A172 (cell line): ENCODE measurements at regions not wholly inside any gene's neighbourhood (a gene's known extent, or its start where the extent isn't known, plus 50 kb on each side); places are given as distances from the start of the nearest gene placed in this dataset.
"Not testable (repeated sequence)": the region's sequence is repeated elsewhere in the genome, so short reads cannot be mapped to it uniquely, and the experiment has no call there.

Experiments
- DNase-seq: peaks from one replicate; pipeline ENCODE4 v3.0.0-alpha.2; 2015; ENCODE audit warnings: low spot score

GRCh38 chr12:19666070-19666469 is 226.8 kb downstream of the AEBP2 start:
- DNase-seq, result no peak

DNA sequence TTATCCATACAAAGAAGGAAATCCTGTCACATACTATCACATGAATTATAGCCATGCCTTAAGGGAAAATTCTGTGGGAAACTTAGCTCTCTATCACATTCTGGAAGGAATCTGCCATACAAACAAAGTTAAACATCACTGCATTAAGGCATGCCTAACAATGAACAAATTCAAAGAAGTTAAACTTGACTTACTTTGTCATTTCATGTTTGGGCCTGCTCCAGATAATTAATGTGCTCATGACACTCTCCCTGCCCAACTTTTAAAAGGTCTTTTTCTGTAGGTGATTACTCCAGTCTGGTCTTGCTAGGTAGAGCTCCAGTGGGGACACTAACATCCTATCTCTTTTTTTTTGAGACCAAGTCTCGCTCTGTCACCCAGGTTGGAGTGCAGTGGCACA is 230.5 kb downstream of the AEBP2 start:
- DNase-seq, result no peak

DNA sequence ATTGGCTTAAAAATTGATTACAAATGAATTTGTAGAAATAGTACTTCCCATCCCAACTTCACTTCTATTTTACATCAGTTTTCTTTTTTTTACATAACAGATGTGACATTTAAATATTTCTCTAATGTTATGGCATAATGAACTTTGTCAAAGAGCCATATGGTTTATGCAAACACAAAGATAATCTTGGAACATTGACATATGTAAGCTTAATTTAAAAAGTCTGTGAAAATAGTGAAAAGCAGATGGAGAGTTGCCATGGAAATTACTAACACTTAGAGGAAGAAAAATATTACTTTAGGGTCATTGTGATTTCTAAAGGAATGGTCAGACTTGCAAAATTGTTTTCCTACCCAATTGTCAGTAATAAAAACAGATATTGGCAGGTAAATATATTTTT is 232.4 kb downstream of the AEBP2 start:
- no peak for DNase-seq

- no peak for DNase-seq
Measured at GRCh38 chr12:19674437-19674836, 235.1 kb downstream of the AEBP2 start.

DNA sequence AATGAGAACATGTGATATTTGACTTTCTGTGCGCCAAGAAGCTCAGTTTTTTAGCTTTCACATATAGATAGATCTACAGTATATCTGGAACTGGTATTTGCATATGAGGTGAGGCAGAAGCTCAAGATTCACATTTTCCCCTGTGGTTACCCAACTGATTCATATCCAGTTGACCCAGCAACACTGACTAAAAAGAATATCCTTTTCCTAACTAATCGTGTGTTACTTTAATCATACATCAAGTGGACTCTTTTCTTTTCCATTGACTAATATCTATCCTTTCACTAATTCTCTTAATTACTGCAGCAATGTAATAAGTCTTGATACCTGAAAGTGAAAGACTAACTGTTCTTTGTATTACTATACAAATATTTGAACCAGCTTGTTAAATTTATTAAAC is 236.1 kb downstream of the AEBP2 start:
- DNase-seq, result no peak

GRCh38 chr12:19678501-19678900 is 239.2 kb downstream of the AEBP2 start:
- not testable (repeated sequence) for DNase-seq

GRCh38 chr12:19681007-19681406 is 241.7 kb downstream of the AEBP2 start:
- no peak for DNase-seq

DNA sequence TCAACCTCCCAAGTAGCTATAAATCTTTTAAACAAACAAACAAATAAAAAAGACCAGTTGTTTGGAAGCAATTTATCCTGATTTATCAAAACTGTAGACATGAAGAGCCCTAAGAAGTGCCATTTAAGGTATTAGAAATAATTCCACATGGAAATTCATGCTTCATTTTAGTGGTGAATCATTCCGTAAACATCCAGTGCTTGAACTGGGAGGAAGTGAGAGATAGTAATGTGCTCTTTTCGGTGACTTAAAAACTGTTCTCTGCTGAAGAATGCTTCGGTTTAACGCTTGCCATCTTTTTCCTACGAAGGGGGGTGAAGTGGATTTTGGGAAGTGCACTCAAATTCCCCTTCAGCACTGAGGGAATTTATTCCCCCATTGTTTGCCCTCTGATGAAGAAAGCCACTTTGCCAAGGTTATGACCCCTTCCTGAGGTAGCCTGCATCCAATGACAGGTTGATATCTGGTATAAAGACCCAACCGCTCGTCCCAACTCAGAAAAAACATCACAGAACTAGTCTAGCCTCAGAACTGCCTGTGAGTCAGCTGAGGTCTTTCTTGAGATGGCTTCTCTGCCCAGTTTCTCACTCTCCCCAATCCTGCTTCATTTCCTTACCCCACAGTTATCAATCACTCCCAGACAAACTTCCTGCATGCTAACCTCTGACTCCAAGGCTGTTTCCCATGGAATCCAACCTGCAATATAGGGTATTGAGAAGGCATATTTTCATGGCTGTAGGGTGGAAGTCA is 244.1 kb downstream of the AEBP2 start:
- DNase-seq, result peak; percentile 72

DNA sequence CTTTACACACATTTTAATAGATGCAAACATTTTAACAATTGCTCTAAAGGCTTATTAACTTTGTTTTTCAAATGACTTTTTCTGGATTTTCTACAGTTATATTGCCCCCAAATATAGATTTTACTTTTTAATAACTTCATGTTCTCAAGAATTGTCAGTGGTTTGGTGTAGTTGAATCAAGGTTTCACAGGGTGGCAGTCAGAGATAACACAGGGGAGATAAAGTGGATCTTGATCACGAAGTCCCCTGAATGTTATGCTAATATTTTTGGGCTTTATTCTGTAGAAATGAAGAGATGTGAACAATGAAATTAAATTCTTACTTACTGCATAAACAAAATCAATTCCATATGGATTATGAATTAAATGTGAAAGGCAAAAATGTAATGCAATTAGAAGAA is 248.1 kb downstream of the AEBP2 start:
- DNase-seq, result no peak

DNA sequence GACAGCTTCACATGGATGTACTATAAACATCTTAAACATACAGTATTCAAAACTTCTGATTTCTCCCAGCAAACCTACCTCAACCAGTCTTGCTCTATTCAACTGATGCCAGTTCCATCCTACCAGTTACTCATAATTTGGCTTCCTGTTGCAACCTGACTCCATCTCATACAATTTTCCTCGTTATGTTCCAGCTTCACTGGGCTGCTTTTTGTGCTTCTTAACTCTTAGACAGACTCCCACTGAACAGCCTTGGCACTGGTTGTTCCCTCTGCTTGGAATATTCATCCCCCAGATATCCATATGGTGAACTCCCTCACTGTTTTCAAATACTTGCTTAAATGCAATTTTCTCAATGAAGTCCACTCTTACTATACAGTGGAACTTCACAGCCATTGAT is 249.2 kb downstream of the AEBP2 start:
- no peak for DNase-seq

DNA sequence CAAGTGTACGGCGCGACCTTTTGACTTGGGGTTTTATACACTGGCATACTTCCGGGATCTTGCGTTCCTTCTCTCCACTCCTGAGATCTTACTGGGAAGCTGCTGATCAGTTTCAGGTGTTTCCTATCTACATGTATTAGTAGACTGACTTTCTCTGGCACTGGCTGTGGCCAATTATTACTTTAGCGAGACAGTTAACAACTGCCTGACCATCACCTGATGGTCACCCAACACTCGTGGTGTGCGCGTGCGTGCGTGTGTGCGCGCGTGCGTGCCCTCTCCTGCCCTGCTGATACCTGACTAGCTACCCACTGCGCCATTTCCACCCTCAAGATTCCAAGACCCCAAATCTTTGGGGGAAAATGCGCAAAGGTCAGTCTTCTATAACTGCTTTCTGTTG is 249.9 kb downstream of the AEBP2 start:
- DNase-seq, result no peak

DNA sequence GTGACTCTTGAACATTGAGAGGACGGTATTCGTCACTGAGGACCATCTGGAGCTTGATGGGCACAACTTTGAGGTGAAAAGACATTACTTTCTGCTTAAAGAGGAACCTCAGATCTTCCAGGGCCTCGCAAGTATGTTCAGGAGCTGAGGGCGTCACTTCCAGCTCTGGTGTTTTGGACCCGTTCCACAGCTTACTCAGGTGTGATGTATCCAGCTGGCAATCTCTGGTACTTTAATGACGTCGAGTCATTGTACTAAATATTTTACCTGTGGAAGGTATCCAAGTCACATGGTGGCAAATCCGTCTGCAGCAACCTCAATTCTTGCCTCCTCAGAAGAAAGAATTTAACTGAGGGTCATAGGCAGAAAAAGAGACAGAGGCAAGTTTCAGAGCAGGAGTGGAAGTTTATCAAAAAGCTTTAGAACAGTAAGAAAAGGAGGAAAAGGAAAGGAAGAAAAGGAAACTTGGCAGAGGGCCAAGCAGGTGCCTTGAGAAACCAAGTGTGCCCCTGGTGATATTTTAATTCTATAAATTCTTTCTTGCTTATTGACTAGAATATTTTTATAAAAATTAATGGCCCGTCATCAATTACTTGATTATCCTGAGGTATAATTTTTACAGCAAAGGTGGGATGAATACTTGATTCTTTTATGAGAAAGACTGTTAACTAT is 250.6 kb downstream of the AEBP2 start:
- DNase-seq, result no peak

GRCh38 chr12:19692091-19692490 is 252.8 kb downstream of the AEBP2 start:
- DNase-seq, result no peak

DNA sequence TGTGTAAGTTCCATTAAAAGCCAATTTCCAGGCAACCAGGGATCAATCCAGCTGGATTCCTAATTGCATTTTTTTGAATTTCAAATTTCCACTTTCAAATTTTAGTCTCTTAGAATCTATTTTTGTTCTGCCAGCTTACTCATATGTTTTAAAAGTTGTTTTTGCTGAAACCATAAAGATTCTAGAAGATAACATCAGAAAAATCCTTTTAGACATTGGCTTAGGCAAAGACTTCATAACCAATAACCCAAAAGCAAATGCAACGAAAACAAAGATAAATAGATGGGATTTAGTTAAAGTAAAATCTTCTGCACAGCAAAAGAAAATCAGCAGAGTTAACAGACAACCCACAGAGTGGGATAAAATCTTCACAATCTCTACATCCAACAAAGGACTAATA is 253.3 kb downstream of the AEBP2 start:
- DNase-seq, result no peak

- no peak for DNase-seq
Measured at GRCh38 chr12:19694627-19695026, 255.3 kb downstream of the AEBP2 start.

GRCh38 chr12:19695244-19696098 is 256.2 kb downstream of the AEBP2 start:
- DNase-seq, result no peak

DNA sequence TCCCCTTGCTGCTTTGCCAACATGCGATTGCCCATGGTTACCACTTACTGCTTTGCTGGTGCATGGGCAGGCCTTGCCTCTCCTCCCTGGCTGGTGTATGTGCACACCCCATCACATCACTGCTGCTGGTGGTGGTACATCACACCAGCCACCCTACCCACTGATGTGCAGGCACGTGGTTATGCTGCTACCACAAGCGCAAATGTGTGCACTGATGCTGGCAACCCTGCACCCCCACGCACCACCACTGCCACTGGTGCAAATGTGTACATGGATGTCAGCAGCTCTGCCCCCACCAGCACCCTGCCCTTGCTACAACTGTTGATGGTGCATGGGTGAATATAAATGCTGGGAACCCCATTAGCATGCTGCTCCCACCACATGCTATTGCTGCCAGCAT is 261.7 kb downstream of the AEBP2 start:
- DNase-seq, result no peak

GRCh38 chr12:19704966-19705365 is 265.7 kb downstream of the AEBP2 start:
- DNase-seq, result no peak

DNA sequence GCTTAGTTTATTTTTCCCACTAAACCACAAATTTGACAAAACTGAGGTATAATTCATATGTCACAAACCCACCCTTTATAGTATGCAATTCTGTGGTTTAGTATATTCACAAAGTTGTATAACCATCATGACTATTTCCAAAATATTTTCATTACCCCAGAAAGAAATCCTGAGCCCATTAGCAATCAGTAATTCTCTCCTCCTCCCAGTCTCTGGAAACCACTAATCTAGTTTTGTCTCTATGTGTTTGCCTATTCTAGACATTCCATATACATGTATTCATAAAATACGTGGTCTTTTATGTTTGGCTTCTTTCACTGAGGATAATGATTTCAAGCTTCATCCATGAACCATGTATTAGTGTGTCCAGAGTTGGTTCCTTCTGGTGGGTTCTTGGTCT is 267.6 kb downstream of the AEBP2 start:
- no peak for DNase-seq

GRCh38 chr12:19707948-19708409 is 268.7 kb downstream of the AEBP2 start:
- peak; percentile 68 for DNase-seq

DNA sequence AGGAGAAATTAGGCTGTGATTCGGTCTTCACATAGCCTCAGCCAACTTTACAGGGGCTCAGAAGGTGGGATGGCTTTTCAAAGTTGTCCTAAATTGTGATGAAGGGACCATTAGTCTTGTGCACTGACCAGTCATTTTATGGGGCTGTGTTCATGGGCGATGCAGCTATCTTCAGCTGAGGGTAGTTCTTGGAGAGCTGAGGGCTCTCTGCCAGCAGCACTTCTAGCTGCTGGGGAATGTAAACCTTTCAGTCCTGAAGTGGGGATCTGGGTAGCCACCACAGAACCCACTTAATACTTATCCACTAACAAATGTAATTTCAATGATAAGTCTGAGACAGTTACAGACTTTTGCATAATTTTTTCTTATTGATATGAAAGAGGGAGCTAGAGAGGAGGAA is 270.6 kb downstream of the AEBP2 start:
- no peak for DNase-seq
